NCI-H146 (cell line): ENCODE measurements at regions not wholly inside any gene's neighbourhood (a gene's known extent, or its start where the extent isn't known, plus 50 kb on each side); places are given as distances from the start of the nearest gene placed in this dataset.

Experiments used
- DNase-seq: peaks from one replicate; lab custom pipeline; 2025; lab: John Stamatoyannopoulos, UW

- no peak for DNase-seq
Measured at GRCh38 chrX:25219480-25219879, 203.7 kb upstream of the ARX start.

GRCh38 chrX:25213611-25214010 is 197.8 kb upstream of the ARX start:
- DNase-seq, result no peak

- DNase-seq, result no peak
Measured at GRCh38 chrX:25207803-25208475, 192.2 kb upstream of the ARX start.

- no peak for DNase-seq
Measured at GRCh38 chrX:25206778-25207177, 191.0 kb upstream of the ARX start.

- no peak for DNase-seq
Measured at GRCh38 chrX:25204182-25204581, 188.4 kb upstream of the ARX start.

- DNase-seq, result no peak
Measured at GRCh38 chrX:25202827-25203226, 187.1 kb upstream of the ARX start.

- DNase-seq, result no peak
Measured at GRCh38 chrX:25198891-25199290, 183.1 kb upstream of the ARX start.

- no peak for DNase-seq
Measured at GRCh38 chrX:25198253-25198652, 182.5 kb upstream of the ARX start.

- DNase-seq, result no peak
Measured at GRCh38 chrX:25196221-25196620, 180.5 kb upstream of the ARX start.

GRCh38 chrX:25191403-25191802 is 175.6 kb upstream of the ARX start:
- DNase-seq, result peak; percentile 35

- no peak for DNase-seq
Measured at GRCh38 chrX:25181775-25182174, 166.0 kb upstream of the ARX start.

GRCh38 chrX:25180242-25180641 is 164.5 kb upstream of the ARX start:
- no peak for DNase-seq

GRCh38 chrX:25178555-25178954 is 162.8 kb upstream of the ARX start:
- DNase-seq, result no peak

GRCh38 chrX:25175743-25176142 is 160.0 kb upstream of the ARX start:
- DNase-seq, result no peak

GRCh38 chrX:25175171-25175570 is 159.4 kb upstream of the ARX start:
- DNase-seq, result no peak

GRCh38 chrX:25166546-25166945 is 150.8 kb upstream of the ARX start:
- DNase-seq, result no peak

- no peak for DNase-seq
Measured at GRCh38 chrX:25166145-25166544, 150.4 kb upstream of the ARX start.

GRCh38 chrX:25158635-25159034 is 142.9 kb upstream of the ARX start:
- DNase-seq, result no peak

GRCh38 chrX:25156832-25157231 is 141.1 kb upstream of the ARX start:
- DNase-seq, result no peak

GRCh38 chrX:25156323-25156722 is 140.6 kb upstream of the ARX start:
- peak; percentile 45 for DNase-seq

GRCh38 chrX:25154168-25154567 is 138.4 kb upstream of the ARX start:
- DNase-seq, result no peak

GRCh38 chrX:25151749-25152148 is 136.0 kb upstream of the ARX start:
- DNase-seq, result no peak

- peak; percentile 56 for DNase-seq
Measured at GRCh38 chrX:25144043-25144940, 128.5 kb upstream of the ARX start.
